ENCODE measurements at regions not wholly inside any gene's neighbourhood (a gene's known extent, or its start where the extent isn't known, plus 50 kb on each side); places are given as distances from the start of the nearest gene placed in this dataset.

DNA sequence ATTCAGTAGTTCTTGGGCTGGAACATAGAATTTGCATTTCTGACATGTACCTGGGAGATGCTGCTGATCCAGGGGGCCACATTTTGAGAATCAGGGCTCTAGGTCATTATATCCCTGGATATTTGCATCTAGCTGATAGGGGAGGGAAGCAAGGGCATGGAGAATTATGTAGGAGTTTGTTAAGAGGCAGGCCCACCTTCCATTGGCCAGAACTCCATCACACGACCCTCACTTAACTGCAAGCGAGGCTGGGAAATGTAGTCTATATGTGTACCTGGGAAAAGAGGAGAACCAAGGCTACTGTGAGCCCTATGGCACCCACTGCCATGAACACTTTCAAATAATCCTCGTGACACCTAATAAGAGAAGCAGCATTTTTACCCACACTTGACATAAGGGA lies 657.6 kb downstream of the MED13L start:
- Mint-ChIP-seq H3K9me3 (ENCODE audit: low read depth) (peaks cover 1% of the 10 kb centered on the region), H3K27ac (no peak overlapping the region), H3K36me3 (ENCODE audit: insufficient read depth) (no peaks in the 10 kb centered on the region), H3K4me3 (ENCODE audit: low read depth) (no peak overlapping the region), H3K4me1 (ENCODE audit: low read depth) (no peaks in the 10 kb centered on the region), H3K27me3 (peaks cover 9% of the 10 kb centered on the region)
- no peak for DNase-seq (ENCODE audit: low spot score, unreplicated experiment)
- TF ChIP-seq, protein P1, sequence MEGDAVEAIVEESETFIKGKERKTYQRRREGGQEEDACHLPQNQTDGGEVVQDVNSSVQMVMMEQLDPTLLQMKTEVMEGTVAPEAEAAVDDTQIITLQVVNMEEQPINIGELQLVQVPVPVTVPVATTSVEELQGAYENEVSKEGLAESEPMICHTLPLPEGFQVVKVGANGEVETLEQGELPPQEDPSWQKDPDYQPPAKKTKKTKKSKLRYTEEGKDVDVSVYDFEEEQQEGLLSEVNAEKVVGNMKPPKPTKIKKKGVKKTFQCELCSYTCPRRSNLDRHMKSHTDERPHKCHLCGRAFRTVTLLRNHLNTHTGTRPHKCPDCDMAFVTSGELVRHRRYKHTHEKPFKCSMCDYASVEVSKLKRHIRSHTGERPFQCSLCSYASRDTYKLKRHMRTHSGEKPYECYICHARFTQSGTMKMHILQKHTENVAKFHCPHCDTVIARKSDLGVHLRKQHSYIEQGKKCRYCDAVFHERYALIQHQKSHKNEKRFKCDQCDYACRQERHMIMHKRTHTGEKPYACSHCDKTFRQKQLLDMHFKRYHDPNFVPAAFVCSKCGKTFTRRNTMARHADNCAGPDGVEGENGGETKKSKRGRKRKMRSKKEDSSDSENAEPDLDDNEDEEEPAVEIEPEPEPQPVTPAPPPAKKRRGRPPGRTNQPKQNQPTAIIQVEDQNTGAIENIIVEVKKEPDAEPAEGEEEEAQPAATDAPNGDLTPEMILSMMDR (IDR thresholded peaks at IDR 0.05; ENCODE audit: unreplicated experiment) = no peak

DNA sequence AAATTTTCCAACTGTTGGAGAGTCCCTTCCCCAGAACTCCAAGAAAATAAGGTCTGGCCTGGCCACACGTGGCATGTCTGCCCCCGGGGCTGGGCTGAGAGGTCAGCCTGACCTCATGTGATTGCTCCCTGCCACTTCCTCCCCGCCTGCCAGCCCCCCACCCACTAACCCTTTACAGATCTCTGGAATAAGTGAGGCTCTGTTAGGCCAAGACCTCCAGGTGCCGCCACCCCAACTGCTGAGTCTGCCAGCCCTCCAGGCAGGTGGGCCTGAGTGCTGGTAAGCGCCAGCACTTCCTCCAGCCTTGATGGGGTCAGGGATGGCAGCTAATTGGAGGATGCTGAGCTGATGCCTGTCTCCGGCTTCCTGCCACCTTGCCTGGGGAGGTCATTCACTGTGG lies 658.4 kb downstream of the MED13L start:
- no peak for DNase-seq (ENCODE audit: low spot score, unreplicated experiment)
- Mint-ChIP-seq H3K9me3 (ENCODE audit: low read depth) (no peaks in the 10 kb centered on the region), H3K27me3 (peaks cover 9% of the 10 kb centered on the region), H3K4me1 (ENCODE audit: low read depth) (no peaks in the 10 kb centered on the region), H3K27ac (no peak overlapping the region), H3K36me3 (ENCODE audit: insufficient read depth) (no peaks in the 10 kb centered on the region), H3K4me3 (ENCODE audit: low read depth) (no peak overlapping the region)
- TF ChIP-seq, protein P1 (IDR thresholded peaks at IDR 0.05; ENCODE audit: unreplicated experiment) = no peak

DNA sequence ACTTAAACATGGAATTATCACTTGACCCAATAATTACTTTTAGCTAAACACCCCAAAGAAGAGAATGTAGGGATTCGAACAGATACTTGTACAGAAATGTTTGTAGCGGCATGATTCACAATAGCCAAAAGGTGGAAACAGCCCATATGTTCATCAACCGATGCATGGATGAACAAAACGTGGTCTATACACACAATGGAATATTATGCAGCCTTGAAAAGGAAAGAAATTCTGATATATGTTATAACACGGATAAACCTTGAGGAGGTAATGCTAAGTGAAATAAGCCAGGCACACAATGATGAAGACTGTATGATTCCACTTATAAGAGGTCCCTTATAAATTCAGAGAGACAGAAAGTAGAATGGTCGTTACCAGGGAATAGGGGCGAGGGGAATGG lies 659.4 kb downstream of the MED13L start:
- H3K27me3 Mint-ChIP-seq = peaks cover 9% of the 10 kb centered on the region
- H3K9me3 Mint-ChIP-seq (ENCODE audit: low read depth) = no peaks in the 10 kb centered on the region
- no peaks in the 10 kb centered on the region for H3K4me1 Mint-ChIP-seq (ENCODE audit: low read depth)

DNA sequence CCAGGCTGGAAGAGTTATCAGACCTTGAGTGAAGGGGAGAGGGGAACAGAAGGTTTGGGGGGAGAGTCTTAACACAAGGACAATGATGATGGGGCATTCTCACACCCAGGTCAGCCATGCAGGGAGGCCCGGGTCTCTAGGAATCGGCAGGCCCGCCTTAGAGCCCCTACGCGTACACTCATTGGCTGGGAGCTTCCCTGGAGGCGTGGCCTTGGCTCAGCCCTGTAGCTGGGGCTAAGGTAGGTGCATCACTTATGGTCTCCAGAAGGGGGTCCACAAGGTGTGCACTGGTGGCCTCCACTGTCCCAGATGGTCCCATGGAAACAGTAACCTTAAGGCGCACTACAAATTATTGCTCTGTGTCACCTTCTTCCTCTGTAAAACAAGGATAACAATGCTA lies 660.1 kb downstream of the MED13L start:
- DNase-seq (ENCODE audit: low spot score, unreplicated experiment) = no peak
- Mint-ChIP-seq H3K27ac (no peak overlapping the region), H3K36me3 (ENCODE audit: insufficient read depth) (no peaks in the 10 kb centered on the region), H3K4me1 (ENCODE audit: low read depth) (no peaks in the 10 kb centered on the region), H3K27me3 (peaks cover 9% of the 10 kb centered on the region), H3K9me3 (ENCODE audit: low read depth) (no peaks in the 10 kb centered on the region), H3K4me3 (ENCODE audit: low read depth) (no peak overlapping the region)
- TF ChIP-seq, protein P1 (IDR thresholded peaks at IDR 0.05; ENCODE audit: unreplicated experiment) = no peak

More for the DNA sequence above, 659.4 kb downstream of the MED13L start:
- H3K4me3 Mint-ChIP-seq (ENCODE audit: low read depth) = no peak overlapping the region
- no peaks in the 10 kb centered on the region for H3K36me3 Mint-ChIP-seq (ENCODE audit: insufficient read depth)
- H3K27ac Mint-ChIP-seq = no peak overlapping the region
- TF ChIP-seq, protein P1 (IDR thresholded peaks at IDR 0.05; ENCODE audit: unreplicated experiment) = no peak
- no peak for DNase-seq (ENCODE audit: low spot score, unreplicated experiment)

DNA sequence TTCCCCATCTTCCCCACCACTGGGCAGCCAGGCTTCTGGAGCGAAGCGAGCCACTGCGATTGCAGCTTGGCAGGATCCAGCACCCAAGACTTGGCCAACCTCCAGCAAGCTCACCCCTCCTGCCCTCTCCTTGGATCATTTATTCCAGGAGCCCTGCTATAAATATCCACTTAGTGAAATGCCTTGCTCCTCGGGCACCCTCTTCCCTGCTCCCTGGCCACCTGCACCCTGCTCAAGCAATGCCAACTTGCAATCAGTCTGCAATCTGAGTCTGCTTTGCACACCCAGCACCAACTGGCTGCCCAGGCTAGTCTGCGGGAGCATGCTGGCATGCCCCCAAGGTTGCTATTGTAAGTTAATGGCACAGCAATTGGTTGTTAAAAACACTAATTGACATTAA lies 666.0 kb downstream of the MED13L start:
- DNase-seq (ENCODE audit: low spot score, unreplicated experiment) = no peak
- Mint-ChIP-seq H3K4me1 (ENCODE audit: low read depth) (peaks cover under 1% of the 10 kb centered on the region), H3K9me3 (ENCODE audit: low read depth) (no peaks in the 10 kb centered on the region), H3K36me3 (ENCODE audit: insufficient read depth) (no peaks in the 10 kb centered on the region), H3K27me3 (peaks cover 15% of the 10 kb centered on the region), H3K27ac (no peak overlapping the region), H3K4me3 (ENCODE audit: low read depth) (no peak overlapping the region)
- TF ChIP-seq, protein P1 (IDR thresholded peaks at IDR 0.05; ENCODE audit: unreplicated experiment) = no peak
